NCI-H748 (cell line): ENCODE measurements at regions not wholly inside any gene's neighbourhood (a gene's known extent, or its start where the extent isn't known, plus 50 kb on each side); places are given as distances from the start of the nearest gene placed in this dataset.

Experiments used
- DNase-seq: peaks from one replicate; lab custom pipeline; 2025; ENCODE audit not compliant: unreplicated experiment; lab: John Stamatoyannopoulos, UW

DNA sequence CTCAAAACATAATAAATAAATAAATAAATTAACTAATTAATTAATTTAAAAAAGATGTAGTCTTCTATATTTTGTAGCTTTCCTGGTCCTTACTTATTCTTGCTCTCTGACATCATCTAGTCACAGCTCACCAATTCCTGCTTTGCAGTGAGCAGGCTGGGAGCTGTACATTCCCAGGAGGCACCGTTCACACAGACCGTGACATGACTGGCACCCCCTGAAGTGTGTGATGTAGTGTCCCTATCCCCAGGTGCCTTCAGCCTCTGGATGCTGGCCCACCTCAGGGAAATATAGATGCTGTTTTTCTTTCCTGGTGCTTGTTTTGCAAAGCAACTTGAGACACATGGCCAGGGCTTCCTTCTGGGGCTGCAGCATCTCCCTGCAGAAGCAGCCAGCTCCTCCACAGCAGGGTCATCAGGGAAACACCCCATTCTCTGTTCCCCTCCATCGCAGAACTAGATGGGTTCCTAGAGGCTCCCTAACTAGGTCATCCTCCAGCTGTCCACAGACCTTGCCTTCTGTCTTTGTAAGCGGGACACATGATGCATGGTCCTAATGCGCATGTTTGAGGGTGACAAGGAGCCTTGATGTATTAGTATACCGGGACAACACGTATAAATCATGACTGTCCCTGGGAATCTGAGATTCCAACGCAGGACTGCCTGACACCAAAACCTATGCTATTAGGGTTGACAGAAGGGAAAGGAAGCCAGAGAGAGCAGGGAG is 76.4 kb downstream of the RHOB start:
- no peak for DNase-seq

DNA sequence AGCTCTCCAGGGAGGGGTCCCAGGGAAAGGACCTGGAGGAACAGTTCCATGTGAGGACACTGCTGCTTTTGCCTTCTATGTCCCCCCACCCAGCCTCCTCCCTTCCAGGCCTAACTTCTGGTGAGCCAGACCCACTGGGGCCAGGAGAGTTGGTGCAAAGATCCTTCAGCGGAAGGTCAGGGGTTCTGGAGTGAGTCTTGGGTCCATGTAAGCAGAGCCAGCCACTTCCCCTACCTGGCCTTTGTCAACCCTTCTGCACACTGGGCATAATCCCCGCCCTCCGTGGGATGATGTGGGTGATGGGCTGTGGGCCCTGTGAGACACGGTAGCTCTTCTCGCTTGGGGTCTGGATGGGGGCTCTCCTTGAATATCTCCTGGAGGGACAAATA is 76.9 kb downstream of the RHOB start:
- no peak for DNase-seq

DNA sequence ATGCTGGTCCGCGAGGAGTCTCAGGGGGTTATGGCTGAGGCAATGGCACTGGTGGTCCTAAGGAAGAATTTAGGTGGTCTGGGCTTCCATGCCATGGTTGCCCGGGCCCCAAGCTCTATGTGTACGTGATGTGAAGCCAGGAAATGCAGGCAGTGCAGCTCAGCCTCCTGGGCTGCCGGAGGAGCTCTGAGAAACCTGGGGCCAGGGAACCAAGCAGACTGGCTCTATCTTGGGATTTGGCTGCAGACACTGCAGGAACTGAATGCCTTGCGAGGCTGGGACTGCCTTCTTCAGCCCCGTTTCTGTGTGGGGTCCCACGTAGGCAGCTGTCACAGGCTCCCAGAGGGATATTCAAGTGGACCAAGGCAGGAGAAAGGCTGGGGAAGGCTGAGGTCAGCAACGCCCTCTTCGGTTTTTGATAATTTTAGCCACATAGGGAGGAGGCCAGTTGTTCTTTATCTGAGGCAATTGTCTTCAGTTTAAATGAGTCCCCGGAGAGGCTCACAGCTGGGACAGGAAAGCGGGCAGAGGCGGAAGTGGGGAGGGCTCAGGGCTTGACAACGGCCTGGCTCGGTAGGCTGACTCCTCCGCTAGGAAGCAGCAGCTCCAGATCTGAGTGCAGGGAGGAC is 77.7 kb downstream of the RHOB start:
- DNase-seq: no peak

DNA sequence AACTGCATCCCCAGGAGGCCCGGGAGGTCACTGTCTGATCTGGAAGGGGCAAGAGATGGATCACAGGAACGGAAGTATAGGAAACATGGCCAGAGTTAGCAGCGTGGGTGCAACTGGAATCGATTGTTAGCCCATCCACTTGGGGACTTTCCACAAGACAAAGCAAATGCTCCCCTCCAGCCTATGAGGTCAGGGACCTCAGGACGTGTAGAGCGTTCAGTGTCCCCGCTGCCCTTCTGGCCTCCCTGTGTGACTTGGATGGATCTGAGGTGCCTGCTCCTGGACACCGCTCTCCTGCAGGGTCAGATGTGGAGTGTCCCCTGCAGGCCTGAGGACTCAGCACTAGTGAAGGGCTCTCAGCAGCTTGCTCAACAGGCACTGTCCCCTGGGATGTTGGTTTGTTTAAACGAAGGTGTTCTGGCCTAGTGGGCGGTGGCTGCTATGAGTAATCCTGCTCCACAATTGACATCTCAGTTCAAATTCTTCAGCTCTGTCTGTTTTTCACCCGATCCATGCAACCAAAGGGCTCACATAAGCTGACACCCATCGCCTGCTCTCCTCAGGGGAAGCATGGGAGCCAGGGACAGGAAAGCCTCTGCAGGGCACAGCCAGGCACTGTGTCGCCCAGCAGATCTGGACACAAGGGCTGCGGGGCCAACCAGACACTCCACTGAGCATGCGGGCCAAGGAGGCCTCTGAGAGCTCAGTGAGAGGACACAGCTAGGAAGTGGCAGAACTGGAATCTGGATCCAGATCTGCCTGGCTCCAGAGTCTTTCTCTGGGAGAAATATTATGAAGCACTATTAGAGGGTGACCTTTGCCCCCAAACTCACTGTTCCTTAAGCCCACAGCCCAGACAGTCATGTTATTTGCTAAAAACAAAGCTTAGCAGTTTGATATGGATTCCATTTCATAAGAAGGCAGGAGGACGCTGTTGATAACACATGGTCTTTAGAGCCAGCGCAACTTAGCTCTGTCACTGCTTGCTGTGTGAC is 78.5 kb downstream of the RHOB start:
- no peak for DNase-seq

DNA sequence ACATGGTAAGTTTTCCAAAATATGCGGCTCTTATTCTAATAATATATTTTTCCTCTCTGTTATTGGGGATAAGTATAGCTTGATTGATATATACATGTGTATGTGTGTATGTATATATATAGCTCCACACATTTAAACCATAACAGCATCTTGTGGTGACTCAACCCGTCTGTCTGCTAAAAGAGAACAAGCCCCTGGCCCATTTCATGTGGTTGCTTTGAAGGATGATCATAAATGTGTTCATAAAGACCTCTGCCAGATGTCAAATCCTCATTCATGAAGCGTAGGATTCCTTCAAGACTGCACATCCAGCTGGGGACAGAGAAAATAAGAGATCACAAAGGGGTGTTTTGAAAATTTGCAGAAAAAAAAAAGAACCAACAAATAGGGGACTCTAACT is 79.3 kb downstream of the RHOB start:
- DNase-seq: no peak

DNA sequence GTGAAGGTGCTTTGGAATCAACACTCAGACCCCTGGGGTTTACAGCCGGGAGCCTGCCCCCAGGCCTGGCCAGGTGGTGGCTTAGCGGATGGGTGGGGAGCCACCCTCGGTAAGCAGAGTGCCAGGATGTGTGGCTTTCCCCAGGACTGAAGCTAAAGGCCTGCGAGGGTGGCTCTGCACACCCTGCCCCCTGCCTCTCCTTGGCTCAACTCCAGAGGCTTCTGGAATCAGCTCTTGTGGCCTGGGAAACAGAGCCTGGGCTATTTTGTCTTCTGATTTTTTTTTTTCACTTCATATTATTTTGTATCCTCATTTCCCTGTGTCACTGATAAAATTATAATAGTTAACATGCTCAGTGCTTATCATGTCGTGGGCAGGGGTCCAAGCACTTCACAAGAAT is 79.8 kb downstream of the RHOB start:
- DNase-seq: no peak

DNA sequence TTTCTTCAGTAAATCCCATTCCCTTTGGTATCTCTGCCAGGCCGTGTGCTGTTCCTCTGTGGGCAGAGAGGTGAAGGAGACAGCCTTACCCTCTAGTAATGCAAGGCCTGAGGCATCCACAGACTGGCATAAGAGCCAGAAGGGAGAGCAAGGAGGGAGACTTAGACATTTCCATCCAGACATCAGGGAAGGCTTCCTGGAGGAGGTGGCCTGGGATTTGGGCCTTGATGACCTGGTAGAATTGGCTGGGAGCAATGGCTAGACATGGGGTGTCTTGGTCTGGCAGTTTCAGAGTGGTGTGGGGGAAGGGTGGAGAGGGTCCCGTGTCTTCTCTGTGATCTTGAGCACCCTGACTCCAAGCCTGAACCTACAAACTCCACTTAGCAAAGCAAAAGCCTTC is 81.8 kb downstream of the RHOB start:
- DNase-seq: no peak

DNA sequence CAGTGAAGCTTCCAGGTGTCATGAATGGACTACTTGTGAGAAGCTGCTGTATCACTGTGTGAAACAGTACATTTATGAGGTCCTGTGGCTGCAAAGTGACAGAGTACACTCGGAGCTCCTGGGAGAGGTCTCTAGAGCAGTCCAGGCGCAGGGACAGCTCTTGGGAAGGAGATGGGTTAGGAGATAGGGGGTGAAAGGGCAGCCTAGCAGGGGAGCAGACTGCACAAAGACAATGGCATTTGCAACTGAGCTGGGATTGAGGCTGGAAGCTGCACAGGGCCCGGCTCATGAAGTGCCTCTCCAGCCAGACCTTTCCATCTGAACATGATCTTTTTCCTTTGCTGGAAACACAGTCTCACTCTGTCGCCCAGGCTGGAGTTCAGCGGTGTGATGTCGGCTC is 83.6 kb downstream of the RHOB start:
- no peak for DNase-seq

DNA sequence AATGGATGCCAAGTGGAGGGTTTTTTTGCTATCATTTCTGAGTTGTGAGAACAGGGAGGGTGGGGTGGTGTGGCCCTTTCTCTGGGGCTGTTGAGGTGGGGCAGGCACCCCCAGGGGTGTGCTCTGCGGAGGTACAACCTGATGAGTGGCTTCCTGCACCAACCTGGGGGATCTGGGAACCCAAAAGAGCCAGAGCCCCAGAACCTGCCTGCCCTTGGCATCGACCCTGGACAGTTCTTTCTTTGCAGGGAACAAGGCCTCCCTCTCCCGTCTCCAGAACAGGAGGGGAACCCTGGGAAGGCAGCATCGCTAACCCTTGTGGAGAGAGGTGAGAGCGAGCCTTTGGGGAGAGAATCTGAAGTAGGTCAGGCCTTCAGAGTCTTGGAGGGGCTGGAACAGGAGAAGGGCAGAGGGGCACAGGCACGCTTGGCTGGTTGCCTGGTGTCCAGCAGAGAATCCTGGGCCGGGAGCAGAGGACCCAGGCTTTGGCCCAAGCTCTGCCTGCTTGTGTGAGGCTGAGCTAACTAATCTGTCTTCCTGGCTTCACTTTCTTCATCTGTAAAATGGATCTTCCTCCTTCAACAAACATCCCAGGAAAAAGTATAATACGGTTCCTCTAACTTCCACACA is 84.9 kb downstream of the RHOB start:
- no peak for DNase-seq

DNA sequence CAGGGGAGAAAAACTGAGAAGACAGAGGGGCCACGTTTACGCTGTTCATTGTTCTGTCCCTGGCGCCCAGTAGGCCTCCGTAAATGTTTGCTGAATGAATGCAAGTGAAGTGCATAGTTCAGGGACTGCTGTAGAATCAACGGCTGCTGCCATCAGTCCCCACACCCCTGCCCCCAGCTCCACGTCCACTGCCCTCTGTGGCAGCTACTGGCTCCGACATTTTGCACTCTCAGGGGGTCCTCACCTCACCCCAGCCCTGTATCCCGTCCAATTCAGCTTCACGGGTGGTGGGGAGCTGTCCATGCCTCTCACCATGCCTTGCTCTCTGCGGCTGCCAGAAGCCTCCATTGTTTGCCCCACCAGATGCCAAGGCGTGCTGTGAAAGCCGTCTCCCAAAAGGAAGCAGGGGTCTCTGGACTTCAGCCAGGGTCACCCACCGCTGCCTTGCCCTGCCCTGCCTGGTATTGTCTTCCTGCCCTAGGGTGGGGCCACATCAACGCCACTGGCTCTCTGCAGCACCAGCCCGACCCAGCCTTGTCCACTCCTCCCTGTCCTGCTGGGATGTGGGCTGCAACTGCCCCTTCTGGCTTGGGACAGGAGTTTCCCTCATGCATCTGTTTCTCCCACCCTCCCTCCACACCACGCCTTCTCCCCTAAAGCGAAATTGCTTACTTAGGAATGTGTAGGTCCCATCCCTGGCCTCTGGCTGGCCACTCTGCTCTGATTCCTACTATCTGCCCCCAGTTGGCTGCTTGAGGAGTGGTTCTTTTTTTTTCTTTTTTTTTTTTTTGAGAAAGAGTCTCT is 86.0 kb downstream of the RHOB start:
- no peak for DNase-seq

DNA sequence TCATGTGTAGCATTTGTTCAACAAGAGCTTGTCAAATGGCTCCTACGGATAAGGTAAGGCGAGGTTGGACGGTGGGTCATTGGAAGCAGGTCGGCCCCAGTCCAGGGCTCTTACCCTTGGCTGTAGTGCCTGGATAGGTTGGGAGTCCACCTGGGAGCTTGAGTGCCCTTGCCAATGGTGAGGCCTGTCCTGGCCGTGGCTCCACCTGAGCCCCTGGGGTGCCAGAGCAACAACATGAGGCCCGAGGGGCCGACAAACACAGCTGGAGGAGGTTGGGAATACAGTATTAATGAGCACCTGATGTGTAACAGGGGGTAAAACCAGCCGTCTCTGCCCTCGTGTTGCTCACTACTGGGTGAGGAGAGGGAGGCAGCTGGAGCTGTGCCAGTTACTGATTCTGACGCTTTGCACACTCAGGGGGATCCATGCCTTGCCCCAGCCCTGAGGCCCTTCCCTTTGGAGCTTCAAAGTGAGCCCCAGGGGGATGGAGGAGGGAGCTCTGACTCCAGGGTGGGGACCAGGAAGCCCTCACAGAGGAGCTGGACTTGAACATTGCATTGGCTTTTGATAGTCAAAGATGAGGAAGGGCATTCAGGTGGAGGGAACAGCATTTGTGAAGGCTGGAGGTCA is 87.2 kb downstream of the RHOB start:
- no peak for DNase-seq

DNA sequence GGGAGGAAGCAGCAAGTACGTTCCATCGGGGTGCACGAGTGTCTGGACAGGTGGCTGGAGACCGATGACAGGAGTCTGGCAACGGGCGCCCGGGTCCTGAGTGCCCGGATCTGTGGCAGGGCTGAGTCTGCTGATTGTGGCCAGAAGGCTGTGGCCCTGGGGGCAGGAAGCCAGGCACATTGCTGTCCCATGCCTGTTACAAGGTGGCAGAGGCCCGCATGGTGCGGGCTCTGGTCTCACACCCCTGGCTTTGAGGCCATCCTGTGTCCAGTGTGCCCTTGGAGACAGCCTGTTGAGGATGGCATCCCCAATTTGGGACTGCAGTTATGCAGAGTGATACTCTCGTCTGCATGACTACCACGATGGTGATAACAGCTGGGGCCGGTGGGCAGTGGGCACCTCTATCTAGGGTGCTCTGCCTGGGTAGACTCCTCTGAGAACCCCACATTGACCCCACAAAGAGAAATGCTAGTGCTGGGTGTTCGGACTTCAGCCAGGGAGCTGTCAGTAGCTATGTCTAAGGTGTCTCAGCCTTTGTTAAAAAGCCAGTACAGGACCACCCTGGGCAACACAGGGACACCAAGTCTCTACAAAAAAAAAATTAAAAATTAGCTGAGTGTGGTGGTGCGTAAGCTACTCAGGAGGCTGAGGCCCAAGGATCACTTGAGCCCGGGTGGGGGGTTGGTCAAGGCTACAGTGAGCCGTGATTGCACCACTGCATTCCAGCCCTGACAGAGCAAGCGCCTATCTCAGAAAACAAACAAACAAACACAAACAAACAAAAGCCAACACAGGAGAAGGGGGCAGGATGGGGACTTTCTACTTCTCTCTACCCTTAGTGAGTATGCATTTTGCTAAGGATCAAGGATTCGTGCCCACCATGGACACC is 88.3 kb downstream of the RHOB start:
- DNase-seq: no peak

DNA sequence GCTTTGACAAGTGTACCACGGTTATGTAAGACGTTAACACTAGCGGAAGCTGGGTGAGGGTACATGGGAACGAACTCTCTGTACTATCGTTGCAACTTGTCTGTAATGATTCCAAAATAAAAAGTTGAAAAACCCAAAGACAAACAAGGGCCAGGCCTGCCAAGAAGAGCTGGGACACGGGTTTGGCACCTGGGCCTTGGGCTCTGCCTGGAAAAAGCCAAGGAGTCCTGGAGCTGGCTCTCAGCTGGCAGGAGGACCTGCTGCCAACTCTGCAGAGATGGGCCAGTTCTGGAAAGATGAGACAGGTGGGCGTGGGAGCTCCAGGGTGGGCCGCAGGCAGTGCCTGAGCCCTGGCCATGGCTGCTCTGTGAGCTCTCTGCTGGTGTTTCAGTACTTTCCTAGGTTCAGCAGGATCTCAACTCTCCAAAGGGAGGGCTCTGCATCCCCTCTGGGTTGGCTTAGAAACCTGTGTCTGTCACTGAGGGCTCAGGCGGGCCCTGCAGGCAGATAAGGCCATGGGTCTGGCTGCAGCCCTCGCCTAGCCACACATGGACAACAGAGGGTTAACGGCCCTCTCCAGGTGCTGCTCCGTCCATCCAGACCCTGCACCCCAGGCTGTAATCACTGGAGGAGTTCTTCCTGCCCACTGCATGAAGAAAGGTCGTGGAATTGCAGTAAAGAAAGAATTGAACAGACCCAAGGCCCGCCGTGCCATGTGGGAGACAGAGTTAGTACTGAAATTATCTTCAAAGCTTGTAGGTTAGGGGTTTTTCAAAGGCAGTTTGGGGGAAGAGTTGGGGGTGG is 89.9 kb downstream of the RHOB start:
- DNase-seq: no peak

DNA sequence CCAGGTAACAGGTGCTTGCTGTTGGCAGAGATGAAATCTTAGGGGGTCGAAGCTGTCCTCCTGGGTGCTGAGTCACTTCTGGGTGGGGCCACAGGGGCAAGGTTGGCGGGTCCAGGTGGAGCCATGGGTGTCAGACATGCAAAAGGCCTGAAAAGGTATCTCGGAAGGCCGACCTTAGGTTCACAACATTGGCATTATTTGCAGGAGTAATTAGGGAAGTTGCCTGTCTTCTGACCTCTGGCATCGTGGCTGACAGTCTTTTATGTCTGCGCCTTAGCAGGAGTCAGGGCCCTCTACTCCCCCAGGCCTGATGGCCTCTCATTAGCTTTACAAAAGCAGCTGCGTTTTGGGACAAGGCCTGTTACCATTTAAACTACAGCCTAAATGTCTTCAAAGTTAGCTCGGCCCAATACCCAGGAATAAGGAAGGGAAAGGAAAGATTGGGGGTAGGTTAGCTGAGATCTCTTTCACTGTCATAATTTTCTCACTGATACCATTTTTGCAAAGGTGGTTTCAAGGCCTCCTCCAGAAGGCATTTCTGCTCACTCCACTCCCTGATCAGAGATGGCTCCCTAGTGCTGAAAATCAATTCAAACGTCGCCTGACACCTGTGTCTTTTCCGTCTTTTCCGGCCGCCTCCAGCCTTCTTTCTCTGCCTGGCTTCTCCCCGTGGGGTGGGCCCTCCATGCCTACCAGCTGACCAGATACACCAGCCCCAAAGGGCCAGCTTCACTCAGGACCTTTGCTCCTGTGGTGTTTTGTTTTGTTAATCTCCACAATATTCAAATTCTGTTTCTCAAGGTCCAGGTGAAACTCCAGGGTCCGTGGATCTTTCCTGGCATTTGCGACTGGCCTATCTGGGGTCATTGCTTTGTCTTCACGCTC is 90.8 kb downstream of the RHOB start:
- DNase-seq: no peak

DNA sequence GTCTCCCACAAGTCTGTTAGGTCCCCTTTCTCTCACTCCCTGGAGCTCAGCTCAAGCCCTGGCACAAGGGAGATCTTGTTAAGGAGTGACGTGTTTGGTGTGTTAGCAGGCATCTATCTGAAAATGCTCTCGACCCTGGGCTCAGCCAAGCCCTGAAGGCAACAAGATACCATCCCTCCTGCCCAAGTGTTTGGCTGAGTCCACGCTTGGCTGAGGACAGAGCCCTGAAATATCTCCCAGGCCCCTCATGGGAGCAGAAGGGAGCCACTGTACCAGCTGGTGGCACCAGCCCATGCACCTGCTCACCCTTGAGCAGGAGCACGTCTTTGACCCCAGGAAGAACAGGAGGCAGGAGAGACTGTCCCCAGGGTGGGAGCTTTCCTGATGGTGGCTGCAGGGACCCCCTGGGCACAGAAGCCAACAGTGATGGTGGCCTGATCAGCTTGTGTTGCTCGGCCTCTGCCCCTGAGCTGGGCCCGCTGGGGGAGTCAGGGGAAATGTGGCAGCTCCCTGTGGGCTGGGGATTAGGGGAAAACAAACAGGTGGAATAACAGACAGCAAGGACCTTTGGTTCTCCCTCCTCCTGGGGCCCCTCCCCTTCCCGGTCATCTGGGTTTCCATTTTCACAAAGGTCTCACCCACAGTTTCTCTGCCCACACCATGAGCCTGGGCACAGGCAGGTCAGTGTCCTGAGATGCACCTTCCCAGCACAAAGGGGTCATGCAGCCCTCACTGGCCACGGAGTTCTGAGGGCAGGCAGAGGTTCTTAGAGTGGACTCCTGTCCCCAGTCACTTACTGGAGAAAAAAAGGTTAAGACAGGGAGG is 91.6 kb downstream of the RHOB start:
- no peak for DNase-seq

DNA sequence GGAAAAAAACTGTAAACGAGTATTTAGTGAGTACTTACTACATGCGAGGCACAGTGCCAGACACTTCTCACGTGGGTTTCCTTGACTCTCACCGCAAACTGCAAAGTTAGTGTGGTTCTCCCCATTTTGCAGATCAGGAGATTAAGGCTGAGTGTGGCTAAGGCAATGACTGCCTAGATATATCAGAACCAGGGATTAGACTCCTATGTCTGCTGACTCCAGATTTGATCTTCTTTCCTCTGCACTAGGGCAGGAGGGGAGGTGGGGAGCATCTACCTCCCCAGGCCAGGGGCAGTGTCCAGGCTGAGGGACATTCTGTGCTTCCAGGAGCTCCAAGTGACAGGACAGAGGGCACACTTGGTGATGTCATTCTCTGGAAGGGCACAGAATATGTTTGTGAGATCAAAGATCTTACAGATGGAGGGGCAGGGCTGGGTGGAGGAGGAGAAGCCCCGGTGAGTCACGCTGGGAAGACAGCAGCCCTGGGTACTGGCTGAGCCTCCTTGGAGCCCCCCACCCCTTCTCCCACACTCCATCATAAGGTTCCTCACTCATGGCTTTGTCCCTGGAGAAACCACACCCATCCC is 92.4 kb downstream of the RHOB start:
- DNase-seq: no peak
